22Rv1 (cell line): ENCODE measurements at regions not wholly inside any gene's neighbourhood (a gene's known extent, or its start where the extent isn't known, plus 50 kb on each side); places are given as distances from the start of the nearest gene placed in this dataset.
"Not testable (repeated sequence)": the region's sequence is repeated elsewhere in the genome, so short reads cannot be mapped to it uniquely, and the experiment has no call there.

Experiments used
- H3K27ac ChIP-seq: fragments of 450-650 bp; 2 replicates; pipeline ENCODE4 v1.5.1; 2017
- CTCF ChIP-seq: fragments of 450-650 bp; IDR thresholded peaks from 2 replicates; pipeline ENCODE4 v1.5.1; 2017; ENCODE audit warnings: mild to moderate bottlenecking
- ZFX ChIP-seq: fragments of 450-650 bp; IDR thresholded peaks from 2 replicates; pipeline ENCODE4 v1.6.1; 2017; ENCODE audit warnings: antibody characterized with exemption, borderline replicate concordance

GRCh38 chr7:68245688-68246087, 1249.1 kb downstream of the TYW1 start:
- no peak overlapping the region for H3K27ac ChIP-seq
- TF ChIP-seq CTCF (no peak), ZFX (no peak)

- no peak for TF ChIP-seq ZFX
- TF ChIP-seq CTCF: no peak
Measured at GRCh38 chr7:68246189-68246633, 1249.6 kb downstream of the TYW1 start.

GRCh38 chr7:68247126-68247525, 1250.5 kb downstream of the TYW1 start:
- TF ChIP-seq CTCF (no peak), ZFX (no peak)
- H3K27ac ChIP-seq: no peak overlapping the region

More at GRCh38 chr7:68246189-68246633, 1249.6 kb downstream of the TYW1 start:
- no peak overlapping the region for H3K27ac ChIP-seq

- no peak overlapping the region for H3K27ac ChIP-seq
- TF ChIP-seq ZFX: no peak
- TF ChIP-seq CTCF: no peak
Measured at GRCh38 chr7:68247571-68247970, 1250.9 kb downstream of the TYW1 start.

GRCh38 chr7:68248973-68249372, 1252.3 kb downstream of the TYW1 start:
- TF ChIP-seq ZFX (no peak), CTCF (no peak)
- H3K27ac ChIP-seq: no peak overlapping the region

- no peak for TF ChIP-seq CTCF
- no peak for TF ChIP-seq ZFX
- H3K27ac ChIP-seq: no peak overlapping the region
Measured at GRCh38 chr7:68249611-68250010, 1253.0 kb downstream of the TYW1 start.

GRCh38 chr7:68250143-68250542, 1253.5 kb downstream of the TYW1 start:
- TF ChIP-seq CTCF (no peak), ZFX (no peak)

GRCh38 chr7:68254815-68255214, 1258.2 kb downstream of the TYW1 start:
- H3K27ac ChIP-seq: not testable (repeated sequence)

More at GRCh38 chr7:68250143-68250542, 1253.5 kb downstream of the TYW1 start:
- H3K27ac ChIP-seq: no peak overlapping the region
